ENCODE measurements at regions not wholly inside any gene's neighbourhood (a gene's known extent, or its start where the extent isn't known, plus 50 kb on each side); places are given as distances from the start of the nearest gene placed in this dataset.
"Not testable (repeated sequence)": the region's sequence is repeated elsewhere in the genome, so short reads cannot be mapped to it uniquely, and the experiment has no call there.

DNA sequence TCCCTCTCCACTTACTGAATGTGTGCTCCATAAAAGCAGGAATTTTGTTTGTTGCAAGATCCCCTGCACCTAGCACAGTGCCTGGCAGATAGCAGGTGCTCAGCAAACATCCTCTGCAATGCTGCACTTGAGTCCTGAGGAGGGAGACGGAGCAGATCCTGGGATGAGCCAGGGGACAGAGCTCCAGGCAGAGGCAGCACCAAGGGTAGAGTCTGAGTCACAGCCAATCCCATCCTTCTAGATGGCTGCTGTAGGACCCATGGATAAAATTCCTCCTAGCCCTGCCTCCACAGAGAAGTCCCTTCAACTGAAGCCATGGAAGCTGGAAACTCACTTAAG, 59.3 kb upstream of the SULF2 start:
- DNase-seq = not testable (repeated sequence)

DNA sequence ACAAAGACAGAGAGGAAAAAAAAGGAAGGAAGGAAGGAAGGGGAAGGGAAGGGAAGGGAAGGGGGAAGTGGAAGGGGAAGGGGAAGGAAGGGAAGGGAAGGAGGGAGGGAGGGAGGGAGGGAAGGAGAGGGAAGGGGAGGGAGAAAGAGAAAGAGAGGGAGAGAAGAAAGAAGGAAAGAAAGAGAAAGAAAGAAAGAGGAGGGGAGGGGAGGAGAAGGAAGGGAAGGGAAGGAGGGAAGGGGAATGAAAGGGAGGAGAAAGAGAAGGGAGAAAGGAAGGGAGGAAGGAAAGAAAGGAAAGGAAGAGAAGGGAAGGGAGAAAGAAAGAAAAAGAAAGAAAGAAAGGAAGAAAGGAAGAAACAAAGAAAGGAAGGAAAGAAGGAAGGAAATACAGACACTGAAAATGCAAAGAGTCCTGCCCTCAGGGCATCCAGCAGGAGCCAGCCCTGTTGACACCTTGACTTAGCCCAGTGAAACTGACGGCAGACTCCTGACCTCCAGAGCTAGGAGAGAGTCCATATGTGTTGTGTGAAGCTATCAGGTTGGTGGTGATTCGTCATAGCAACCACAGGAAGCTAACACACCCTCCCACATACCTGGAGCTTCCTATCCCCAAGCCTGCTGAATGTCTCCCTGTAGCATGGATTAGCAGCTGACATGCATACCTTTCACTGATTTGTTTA, 58.7 kb upstream of the SULF2 start:
- DNase-seq = no peak

DNA sequence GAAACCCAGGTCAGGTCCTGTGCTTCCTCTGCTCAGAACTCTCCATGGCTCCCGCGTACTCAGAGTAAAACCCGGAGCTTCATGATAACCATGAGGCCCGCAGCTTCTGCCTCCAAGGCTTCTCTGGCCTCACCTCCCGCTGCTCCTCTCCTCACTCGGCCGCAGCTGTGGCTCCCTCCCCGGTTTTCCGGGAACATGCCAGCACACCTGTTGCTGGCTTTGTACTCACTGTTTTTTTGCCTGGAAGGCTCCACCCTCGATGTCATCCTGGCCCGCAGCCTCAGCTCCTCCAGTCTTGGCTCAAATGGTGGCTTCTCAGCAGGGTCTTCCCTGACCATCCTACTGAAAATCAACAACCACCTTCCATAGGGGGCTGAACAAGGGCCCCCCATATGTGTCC, 57.7 kb upstream of the SULF2 start:
- not testable (repeated sequence) for DNase-seq

DNA sequence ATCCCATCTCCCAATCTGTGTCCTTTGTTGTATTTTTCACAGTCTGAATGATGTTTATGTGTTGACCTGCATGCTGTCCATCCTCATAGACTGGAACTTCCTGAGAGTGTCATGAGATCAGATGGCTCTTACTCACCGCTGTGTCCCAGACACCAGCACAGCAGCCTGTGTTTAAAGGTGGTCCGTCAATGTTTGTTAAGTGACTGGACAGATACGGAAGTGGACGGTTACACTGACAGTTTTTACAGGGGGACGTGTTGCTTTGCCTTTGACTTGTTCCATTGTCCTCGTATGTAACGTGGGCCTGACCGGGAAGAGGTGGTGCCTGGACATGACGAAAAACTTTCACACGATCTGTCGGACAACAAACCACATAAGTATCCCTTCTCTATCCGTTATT, 56.7 kb upstream of the SULF2 start:
- not testable (repeated sequence) for DNase-seq

DNA sequence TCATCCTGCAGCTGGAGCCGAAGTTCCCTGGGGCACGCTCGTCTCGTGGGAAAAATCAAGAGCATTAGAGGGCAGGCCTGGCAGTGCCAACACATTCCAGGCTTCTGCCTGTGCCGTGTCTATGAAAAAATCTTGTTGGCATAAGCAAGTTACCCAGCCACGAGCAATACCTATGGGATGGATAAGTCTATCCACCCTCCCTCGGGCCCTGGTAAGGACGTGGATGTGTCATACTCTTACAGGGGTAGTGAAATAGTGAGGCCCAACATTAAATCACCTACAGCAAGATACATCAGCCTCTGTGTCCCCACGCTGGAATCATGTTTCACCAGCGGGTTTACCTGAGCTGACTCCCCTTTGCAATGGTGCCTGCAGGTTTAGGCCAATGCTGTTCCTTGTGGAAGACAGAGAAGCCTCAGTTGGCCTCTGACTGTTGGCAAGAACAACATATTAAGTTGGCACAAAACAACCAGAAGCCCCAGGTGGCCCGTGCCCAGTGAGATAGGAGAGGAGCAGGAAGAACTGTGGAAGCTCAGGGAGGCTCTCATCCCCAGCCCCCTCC, 51.1 kb upstream of the SULF2 start:
- DNase-seq = not testable (repeated sequence)
